ENCODE measurements at regions not wholly inside any gene's neighbourhood (a gene's known extent, or its start where the extent isn't known, plus 50 kb on each side); places are given as distances from the start of the nearest gene placed in this dataset.

GRCh38 chr2:23299476-23300195 is 85.3 kb upstream of the KLHL29 start:
- CTCF ChIA-PET = no interaction called here

More at GRCh38 chr2:23299476-23300195, 85.3 kb upstream of the KLHL29 start:
- no peak for TF ChIP-seq RCOR1 (IDR thresholded peaks at IDR 0.05; ENCODE audit: insufficient replicate concordance, low read length)
- TF ChIP-seq FOS (IDR thresholded peaks at IDR 0.05; ENCODE audit: low read depth, low read length) = no peak
- TF ChIP-seq, protein P1, sequence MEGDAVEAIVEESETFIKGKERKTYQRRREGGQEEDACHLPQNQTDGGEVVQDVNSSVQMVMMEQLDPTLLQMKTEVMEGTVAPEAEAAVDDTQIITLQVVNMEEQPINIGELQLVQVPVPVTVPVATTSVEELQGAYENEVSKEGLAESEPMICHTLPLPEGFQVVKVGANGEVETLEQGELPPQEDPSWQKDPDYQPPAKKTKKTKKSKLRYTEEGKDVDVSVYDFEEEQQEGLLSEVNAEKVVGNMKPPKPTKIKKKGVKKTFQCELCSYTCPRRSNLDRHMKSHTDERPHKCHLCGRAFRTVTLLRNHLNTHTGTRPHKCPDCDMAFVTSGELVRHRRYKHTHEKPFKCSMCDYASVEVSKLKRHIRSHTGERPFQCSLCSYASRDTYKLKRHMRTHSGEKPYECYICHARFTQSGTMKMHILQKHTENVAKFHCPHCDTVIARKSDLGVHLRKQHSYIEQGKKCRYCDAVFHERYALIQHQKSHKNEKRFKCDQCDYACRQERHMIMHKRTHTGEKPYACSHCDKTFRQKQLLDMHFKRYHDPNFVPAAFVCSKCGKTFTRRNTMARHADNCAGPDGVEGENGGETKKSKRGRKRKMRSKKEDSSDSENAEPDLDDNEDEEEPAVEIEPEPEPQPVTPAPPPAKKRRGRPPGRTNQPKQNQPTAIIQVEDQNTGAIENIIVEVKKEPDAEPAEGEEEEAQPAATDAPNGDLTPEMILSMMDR (conservative IDR thresholded peaks at IDR 0.05; ENCODE audit: low read depth, low read length) = no peak
- no peak for TF ChIP-seq RAD21 (IDR thresholded peaks at IDR 0.05; ENCODE audit: low read length)
- TF ChIP-seq MAZ (IDR thresholded peaks at IDR 0.05; ENCODE audit: borderline replicate concordance, low read depth, low read length) = no peak
- dilution Hi-C loops (cut with HindIII; ENCODE audit: low sequenced_read_pairs, unreplicated experiment) = no loop called here
- peaks cover 9% of the 10 kb centered on the region for H3K27me3 ChIP-seq (ENCODE audit: control insufficient read depth, insufficient read depth, low read length)
- H3K9ac ChIP-seq (ENCODE audit: low read depth, low read length) = no peak overlapping the region
- no peak overlapping the region for H4K91ac ChIP-seq (ENCODE audit: insufficient read depth, low read depth, low read length)
- no peak overlapping the region for H2AK5ac ChIP-seq (ENCODE audit: low read depth, low read length)
- no peaks in the 10 kb centered on the region for H3K79me1 ChIP-seq (ENCODE audit: low read depth in 1 of 2, low read length in 2 of 2)
- no peak overlapping the region for H4K5ac ChIP-seq (ENCODE audit: low read depth, low read length)
- WGBS, 2 experiments (ENCODE audit: extremely low coverage in 2 of 2, insufficient read length in 1 of 2) = 76% methylated on average over 2 of the region's 8 CpGs; no CpG with 5 or more reads in 1 of the 2 experiments
- peaks cover 1% of the 10 kb centered on the region; the same call in 1 of the 2 replicates for H3K4me1 ChIP-seq (ENCODE audit: control insufficient read depth, insufficient read depth, low read length)
- H3K4me2 ChIP-seq (ENCODE audit: low read depth, low read length) = no peak overlapping the region
- H2BK15ac ChIP-seq (ENCODE audit: low read depth, low read length) = no peak overlapping the region
- H3K56ac ChIP-seq (ENCODE audit: extremely low read depth, insufficient read depth, low read length) = no peak overlapping the region
- no peaks in the 10 kb centered on the region for H3K9me1 ChIP-seq (ENCODE audit: insufficient read depth, low read length)
- no peak overlapping the region for H3K27ac ChIP-seq (ENCODE audit: insufficient read depth, low read length)
- in situ Hi-C loops (cut with MboI; ENCODE audit: low sequenced_read_pairs) = no loop called here
- H2BK20ac ChIP-seq (ENCODE audit: low read depth, low read length) = no peak overlapping the region
- no peak overlapping the region for H3K14ac ChIP-seq (replicated peaks; ENCODE audit: low read depth, low read length)
- intact Hi-C loops (cut with micrococcal nuclease) = no loop called here
- no peak overlapping the region for H2AK9ac ChIP-seq (replicated peaks; ENCODE audit: low read depth, low read length, poor library complexity)
- no TSS peak for BruUV-seq (replicated peaks)
- H3K18ac ChIP-seq (ENCODE audit: low read depth, low read length) = no peak overlapping the region
- no peak overlapping the region for H3K4me3 ChIP-seq (ENCODE audit: insufficient read depth, low read depth, low read length)
- POLR2A ChIA-PET (ENCODE audit: unreplicated experiment) = no interaction called here
- no peak for DNase-seq
- no peak for ATAC-seq (ENCODE audit: low read depth)
- H2BK5ac ChIP-seq (ENCODE audit: low read depth, low read length, poor library complexity, severe bottlenecking) = no peak overlapping the region
- no peak overlapping the region for H3K4ac ChIP-seq (ENCODE audit: low read depth, low read length)
- H3K23ac ChIP-seq (ENCODE audit: low read depth, low read length) = no peak overlapping the region
- H3K9me3 ChIP-seq (ENCODE audit: control insufficient read depth, insufficient read depth, low read length) = no peaks in the 10 kb centered on the region
- H4K8ac ChIP-seq (ENCODE audit: low read depth in 2 of 2, low read length in 2 of 2) = no peak overlapping the region
- no peaks in the 10 kb centered on the region for H4K20me1 ChIP-seq (ENCODE audit: insufficient read depth, low read length)
- H3K36me3 ChIP-seq (ENCODE audit: control insufficient read depth, insufficient read depth, low read length) = no peaks in the 10 kb centered on the region
- no peak overlapping the region for H2AFZ ChIP-seq (replicated peaks; ENCODE audit: low read length, poor library complexity)
- H2BK120ac ChIP-seq (ENCODE audit: low read depth, low read length) = no peak overlapping the region

Data from IMR-90 (cell line).